NCI-H1930 (cell line): ENCODE measurements at regions not wholly inside any gene's neighbourhood (a gene's known extent, or its start where the extent isn't known, plus 50 kb on each side); places are given as distances from the start of the nearest gene placed in this dataset.

Experiments used
- DNase-seq, 2 experiments: peaks; one replicate each; lab custom pipeline; 2025; lab: John Stamatoyannopoulos, UW

DNA sequence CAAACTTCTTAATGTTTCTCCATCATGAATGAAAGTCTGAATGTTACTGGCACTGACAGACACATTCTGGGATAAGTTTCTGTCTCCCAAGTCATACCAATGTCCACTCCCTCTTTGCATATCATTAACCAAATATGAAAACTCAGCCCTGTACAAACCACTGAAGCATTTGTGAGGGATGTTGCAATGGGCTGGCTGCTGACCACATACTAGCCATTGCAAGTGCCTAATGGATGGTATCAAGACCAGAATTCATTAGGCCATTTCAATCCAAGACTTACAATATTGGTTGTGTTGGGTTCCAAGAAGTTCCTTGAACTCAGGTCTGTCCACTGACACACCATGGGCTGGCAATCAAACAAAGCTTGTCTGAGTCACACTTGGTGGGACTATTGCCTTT lies 73.8 kb downstream of the CBLN2 start:
- no peak for DNase-seq

- DNase-seq, result no peak
Observed at GRCh38 chr18:72468021-72468710, 76.0 kb downstream of the CBLN2 start.

DNA sequence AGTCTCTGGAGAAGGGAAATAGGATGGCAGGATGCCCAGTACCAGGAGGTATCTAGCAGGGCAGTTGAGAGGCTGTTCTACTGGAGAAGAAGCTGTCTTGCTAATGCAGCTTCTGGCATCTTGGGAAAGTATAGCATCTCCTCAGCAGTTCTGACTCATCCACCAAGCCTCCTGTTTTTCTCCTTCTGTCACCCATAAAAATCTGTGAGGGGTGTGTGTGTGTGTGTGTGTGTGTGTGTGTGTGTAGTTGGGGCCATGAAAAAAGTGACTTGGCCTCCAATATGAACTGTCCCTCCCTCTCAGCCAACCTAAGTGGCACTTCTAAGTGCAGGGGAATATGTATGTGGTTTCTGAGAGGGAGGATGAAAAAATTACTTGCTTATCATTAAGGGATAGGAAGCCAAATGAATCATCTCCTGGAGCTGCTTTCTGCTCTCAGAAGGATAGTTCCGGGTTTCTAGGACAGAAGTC lies 83.9 kb downstream of the CBLN2 start:
- DNase-seq, result no peak

GRCh38 chr18:72458271-72458670 lies 85.9 kb downstream of the CBLN2 start:
- no peak for DNase-seq

DNA sequence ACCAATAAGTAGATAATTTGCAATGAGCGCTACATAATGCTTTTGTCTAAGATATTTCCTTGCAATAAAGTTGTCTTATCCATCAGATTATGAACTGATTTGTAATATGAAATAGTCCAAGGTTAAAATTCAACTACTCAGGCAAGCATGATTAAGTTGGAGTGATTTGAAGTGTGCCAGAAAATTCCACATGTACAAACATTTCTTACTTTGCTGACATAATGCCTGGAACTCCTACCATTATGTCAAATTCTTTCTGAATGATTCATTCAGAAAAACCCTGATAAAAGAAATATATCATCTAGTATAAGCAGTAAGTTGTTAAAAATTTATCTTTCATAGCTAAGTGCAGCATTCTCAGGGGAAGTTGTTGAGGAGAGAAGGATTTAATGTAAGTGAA lies 87.3 kb downstream of the CBLN2 start:
- no peak for DNase-seq

DNA sequence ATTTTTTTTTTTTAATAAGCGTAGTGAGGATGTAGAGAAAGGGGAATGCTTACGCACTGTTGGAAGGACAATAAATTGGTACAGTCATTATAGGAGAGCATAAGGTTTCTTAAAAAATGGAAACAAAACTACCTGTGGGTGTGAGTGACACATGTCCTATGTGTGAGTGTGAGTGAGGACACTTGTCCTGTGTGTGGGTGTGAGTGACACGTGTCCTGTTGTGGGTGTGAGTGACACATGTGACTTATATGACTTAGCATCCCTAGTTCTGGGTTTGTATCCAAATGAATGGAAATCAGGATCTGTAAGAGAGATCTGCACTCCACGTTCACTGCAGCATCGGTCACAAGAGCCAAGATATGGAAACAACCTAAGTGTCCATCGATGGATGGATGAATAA lies 91.8 kb downstream of the CBLN2 start:
- no peak for DNase-seq

GRCh38 chr18:72444798-72445155 lies 99.4 kb downstream of the CBLN2 start:
- no peak for DNase-seq

DNA sequence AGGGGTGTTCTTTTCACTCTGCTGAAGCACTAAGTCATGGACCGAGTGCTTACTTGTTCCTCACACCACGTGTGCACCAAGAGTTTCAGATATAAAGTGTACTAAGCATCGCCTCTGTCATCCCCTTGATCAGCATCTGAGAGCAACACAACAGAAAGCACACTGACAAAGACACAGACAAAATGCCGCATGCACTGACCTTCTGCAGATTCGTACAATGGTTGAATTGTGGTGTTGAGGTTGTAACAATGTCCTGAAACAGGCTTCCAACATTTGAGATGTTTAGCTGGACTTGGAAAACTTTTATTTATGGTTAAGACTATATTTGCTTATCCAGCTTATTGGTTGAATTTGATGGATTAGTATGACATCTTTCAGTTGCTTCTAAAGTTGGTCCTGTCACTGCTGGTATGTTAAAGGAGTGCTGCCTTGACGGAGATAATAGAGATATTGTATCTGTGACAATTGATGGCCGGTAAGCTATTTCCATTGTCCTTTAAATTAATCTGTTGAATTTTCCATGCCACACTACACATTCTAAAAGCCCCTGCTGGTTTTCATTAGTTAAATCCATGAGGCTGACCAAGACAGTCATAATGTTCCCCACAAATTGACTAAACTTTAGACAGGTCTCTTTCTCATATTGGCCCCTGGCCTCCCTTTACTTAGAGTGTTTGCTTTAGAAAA lies 99.9 kb downstream of the CBLN2 start:
- DNase-seq, result no peak

DNA sequence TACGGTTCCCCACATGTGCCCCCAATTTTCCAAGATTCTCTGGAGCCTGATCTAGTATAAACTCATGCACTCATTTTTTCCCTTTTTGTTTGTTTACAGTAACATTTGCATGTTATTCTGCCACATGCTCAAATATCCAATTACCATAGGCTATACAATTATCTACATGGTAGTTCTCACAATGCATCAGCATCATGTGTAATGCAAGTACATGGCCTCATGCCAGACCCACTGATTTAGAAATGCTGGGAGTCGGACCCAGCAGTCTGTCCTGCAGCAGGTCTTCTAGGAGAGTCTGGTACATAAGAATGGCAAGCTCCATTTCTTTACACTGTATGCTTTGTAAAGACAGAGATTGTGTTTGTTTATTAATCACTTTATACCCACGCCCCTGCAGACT lies 107.7 kb downstream of the CBLN2 start:
- DNase-seq, result no peak

DNA sequence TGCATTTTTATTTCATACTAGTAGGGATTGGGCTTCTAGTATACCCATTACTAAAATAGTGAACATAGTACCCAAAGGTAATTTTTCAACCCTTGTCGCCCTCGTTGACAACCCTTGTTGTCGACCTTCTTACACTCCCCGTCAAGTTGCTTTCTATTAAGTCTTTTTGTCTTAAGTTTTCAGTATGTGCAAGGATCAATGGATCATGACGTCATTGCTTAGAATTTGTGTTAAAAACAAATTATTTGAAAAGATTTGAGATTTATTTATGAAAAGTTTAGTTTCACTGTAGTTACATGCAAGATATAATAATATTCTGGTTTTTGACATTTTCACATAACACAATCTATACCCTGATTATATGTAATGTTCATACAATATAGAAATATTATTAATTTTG lies 110.4 kb downstream of the CBLN2 start:
- DNase-seq, result no peak

GRCh38 chr18:72427721-72428120 lies 116.4 kb downstream of the CBLN2 start:
- no peak for DNase-seq

GRCh38 chr18:72419914-72420313 lies 124.2 kb downstream of the CBLN2 start:
- DNase-seq, result no peak

GRCh38 chr18:72412927-72413326 lies 131.2 kb downstream of the CBLN2 start:
- DNase-seq, result no peak

GRCh38 chr18:72411261-72411660 lies 132.9 kb downstream of the CBLN2 start:
- no peak for DNase-seq

GRCh38 chr18:72410399-72410798 lies 133.7 kb downstream of the CBLN2 start:
- no peak for DNase-seq

- no peak for DNase-seq
Observed at GRCh38 chr18:72409903-72410302, 134.2 kb downstream of the CBLN2 start.

GRCh38 chr18:72407048-72407447 lies 137.1 kb downstream of the CBLN2 start:
- DNase-seq, result no peak

- DNase-seq, result no peak
Observed at GRCh38 chr18:72391951-72392350, 152.2 kb downstream of the CBLN2 start.

DNA sequence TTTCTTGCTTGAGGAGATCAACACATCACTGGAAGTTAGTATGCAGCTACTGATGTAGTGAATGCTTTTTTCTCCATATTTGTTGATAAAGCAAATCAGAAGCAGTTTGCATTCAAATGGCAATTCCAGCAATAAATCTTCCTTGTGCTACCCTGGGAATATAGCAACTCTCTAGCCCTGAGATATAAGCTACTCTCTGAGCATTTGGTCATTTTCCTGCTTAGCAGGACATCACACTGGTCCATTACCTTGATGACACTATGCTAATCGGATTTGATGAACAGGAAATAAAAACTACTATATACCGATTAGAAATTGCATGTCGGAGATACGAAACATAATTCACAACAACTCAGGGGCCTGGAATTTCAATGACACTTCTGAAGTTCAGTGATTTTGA lies 152.7 kb downstream of the CBLN2 start:
- no peak for DNase-seq

GRCh38 chr18:72378016-72378415 lies 166.1 kb downstream of the CBLN2 start:
- DNase-seq, result no peak

DNA sequence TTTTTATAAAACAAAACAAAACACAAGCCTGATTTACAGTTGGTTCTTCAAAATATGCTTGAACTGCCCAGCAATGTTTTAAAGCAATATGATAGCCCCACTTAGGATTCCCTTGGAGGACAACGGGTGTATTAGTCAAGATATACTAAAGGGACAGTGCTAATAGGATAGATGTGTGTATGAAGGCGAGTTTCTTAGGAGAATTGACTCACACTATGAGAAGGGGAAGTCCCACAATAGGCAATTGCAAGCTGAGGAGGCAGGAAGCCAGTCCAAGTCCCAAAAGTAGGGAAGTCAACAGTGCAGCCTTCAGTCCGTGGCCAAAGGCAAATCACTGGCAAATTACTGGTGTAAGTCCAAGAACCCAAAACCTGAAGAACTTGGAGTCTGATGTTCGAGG lies 167.9 kb downstream of the CBLN2 start:
- DNase-seq, result no peak

DNA sequence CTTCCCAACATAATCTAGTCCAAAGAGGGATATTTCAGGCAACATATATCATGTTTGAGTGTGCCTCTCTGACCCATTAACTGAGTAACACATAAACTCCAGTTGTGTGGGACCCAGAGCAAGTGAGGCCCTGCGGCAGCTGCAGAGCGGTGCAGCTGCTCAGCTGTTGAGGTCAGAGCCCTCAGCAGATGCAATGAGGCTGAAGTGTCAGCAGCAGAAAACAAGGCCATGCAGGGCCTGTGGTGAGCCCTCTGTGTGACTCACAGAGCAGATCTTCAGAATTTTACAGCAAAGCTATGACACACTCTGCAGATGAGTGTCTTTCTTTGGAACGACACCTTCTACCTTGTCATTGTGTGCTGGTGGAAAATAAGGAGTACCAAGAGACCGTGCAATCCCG lies 168.5 kb downstream of the CBLN2 start:
- no peak for DNase-seq

GRCh38 chr18:72372076-72372475 lies 172.1 kb downstream of the CBLN2 start:
- DNase-seq, result no peak

- DNase-seq, result no peak
Observed at GRCh38 chr18:72368308-72368707, 175.8 kb downstream of the CBLN2 start.
